Activated T-helper 2 cell treated with anti-CD3 and anti-CD28 coated beads, Interferon-gamma antibody, Interleukin-2, Interleukin-4, amounts not matched to agents 10 μg/mL and 5 μg/mL and 100 μg/mL, durations not matched to agents 14 hours and 24 hours and 36 hours (primary cell): ENCODE measurements at regions not wholly inside any gene's neighbourhood (a gene's known extent, or its start where the extent isn't known, plus 50 kb on each side); places are given as distances from the start of the nearest gene placed in this dataset.

Experiments used
- DNase-seq: peaks from one replicate; pipeline ENCODE4 v3.0.0; 2021; ENCODE audit warnings: low spot score
- H3K27ac Mint-ChIP-seq: one replicate; pipeline ENCODE4 v1.8.0; 2021; ENCODE audit warnings: mixed read lengths
- H3K27me3 Mint-ChIP-seq: one replicate; pipeline ENCODE4 v1.8.0; 2021; ENCODE audit warnings: low read depth, mixed read lengths
- H3K36me3 Mint-ChIP-seq: one replicate; pipeline ENCODE4 v1.8.0; 2021; ENCODE audit warnings: low read depth, mixed read lengths
- H3K4me1 Mint-ChIP-seq: one replicate; pipeline ENCODE4 v1.8.0; 2021; ENCODE audit warnings: low read depth, mixed read lengths
- H3K4me3 Mint-ChIP-seq: one replicate; pipeline ENCODE4 v1.8.0; 2021; ENCODE audit warnings: low read depth, mild to moderate bottlenecking, moderate library complexity, mixed read lengths
- H3K9me3 Mint-ChIP-seq: one replicate; pipeline ENCODE4 v1.8.0; 2021; ENCODE audit warnings: mixed read lengths
- intact Hi-C: fragments of 100-400 bp; cut with micrococcal nuclease; formaldehyde crosslinking; loops from one replicate; pipeline ENCODE4 v1.15.1; 2023

DNA sequence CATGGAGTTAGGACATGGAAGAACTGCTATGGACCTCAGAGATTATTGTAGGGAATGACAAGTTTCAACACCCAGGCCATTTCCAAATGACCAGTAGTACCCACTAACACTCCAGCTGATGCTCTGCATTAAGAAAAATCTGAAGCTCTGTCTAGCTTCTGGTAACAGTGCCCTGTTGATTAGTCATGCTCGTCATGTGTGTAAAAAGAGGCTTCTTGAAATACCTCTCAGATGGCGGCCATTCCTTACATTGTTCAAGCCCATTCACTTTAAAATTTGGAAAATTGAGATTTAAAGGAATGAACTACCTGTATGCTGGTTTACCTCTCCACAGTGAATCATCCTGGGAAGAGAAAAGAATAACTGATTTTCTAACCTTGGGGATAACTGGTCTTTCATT lies 527.9 kb upstream of the ARGLU1 start:
- Mint-ChIP-seq H3K27ac (no peak overlapping the region), H3K9me3 (peaks cover 3% of the 10 kb centered on the region), H3K4me1 (no peaks in the 10 kb centered on the region), H3K27me3 (no peaks in the 10 kb centered on the region), H3K4me3 (no peak overlapping the region), H3K36me3 (no peaks in the 10 kb centered on the region)
- DNase-seq, result no peak
- intact Hi-C loops, result no loop called here

GRCh38 chr13:107091861-107092260 lies 523.9 kb upstream of the ARGLU1 start:
- no peak overlapping the region for H3K27ac Mint-ChIP-seq
- no peaks in the 10 kb centered on the region for H3K4me1 Mint-ChIP-seq
- H3K4me3 Mint-ChIP-seq, result no peak overlapping the region
- no peak for DNase-seq
- intact Hi-C loops, result no loop called here
- no peaks in the 10 kb centered on the region for H3K27me3 Mint-ChIP-seq
- H3K36me3 Mint-ChIP-seq, result no peaks in the 10 kb centered on the region
- H3K9me3 Mint-ChIP-seq, result peaks cover 3% of the 10 kb centered on the region

- no peaks in the 10 kb centered on the region for H3K4me1 Mint-ChIP-seq
- no peaks in the 10 kb centered on the region for H3K27me3 Mint-ChIP-seq
- H3K4me3 Mint-ChIP-seq, result no peak overlapping the region
- no peak overlapping the region for H3K27ac Mint-ChIP-seq
- intact Hi-C loops, result no loop called here
- no peak for DNase-seq
- H3K9me3 Mint-ChIP-seq, result peaks cover 3% of the 10 kb centered on the region
- no peaks in the 10 kb centered on the region for H3K36me3 Mint-ChIP-seq
Measured at GRCh38 chr13:107091428-107091827, 523.5 kb upstream of the ARGLU1 start.

- no peak for DNase-seq
- H3K4me1 Mint-ChIP-seq, result no peaks in the 10 kb centered on the region
- H3K9me3 Mint-ChIP-seq, result peaks cover 3% of the 10 kb centered on the region
- no peak overlapping the region for H3K4me3 Mint-ChIP-seq
- H3K27me3 Mint-ChIP-seq, result no peaks in the 10 kb centered on the region
- intact Hi-C loops, result no loop called here
- no peaks in the 10 kb centered on the region for H3K36me3 Mint-ChIP-seq
- no peak overlapping the region for H3K27ac Mint-ChIP-seq
Measured at GRCh38 chr13:107088061-107088460, 520.1 kb upstream of the ARGLU1 start.

DNA sequence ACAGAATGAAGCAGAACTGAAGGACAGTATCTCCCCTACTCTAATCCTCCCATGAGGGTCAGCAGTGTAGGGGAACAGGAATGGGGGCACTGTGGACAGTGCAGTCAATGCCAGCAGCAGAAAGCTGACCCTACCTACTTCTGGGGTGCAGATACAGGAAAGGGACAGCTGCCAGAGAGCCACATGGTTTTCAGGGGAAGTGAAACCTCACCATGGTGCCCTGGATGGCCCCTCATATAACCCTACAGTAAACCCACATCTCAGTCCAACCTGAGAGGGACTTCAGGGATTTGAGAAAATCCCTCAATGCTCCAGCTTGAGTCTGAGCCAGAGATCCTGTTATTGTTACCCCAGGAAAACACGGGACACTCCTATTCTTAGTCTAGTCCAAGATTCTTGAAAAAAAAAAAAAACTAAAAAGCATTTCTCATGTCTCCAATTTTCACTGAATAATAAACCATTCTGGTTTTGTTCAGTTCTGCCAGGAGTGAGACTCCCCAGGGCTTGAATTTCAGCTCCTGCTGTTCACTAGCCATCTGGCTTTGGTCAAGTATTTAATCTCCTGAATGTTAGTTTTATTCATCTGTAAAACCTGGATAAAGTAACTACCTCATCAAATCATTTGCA lies 511.6 kb upstream of the ARGLU1 start:
- Mint-ChIP-seq H3K4me3 (no peak overlapping the region), H3K36me3 (no peaks in the 10 kb centered on the region), H3K27ac (no peak overlapping the region), H3K9me3 (peaks cover 23% of the 10 kb centered on the region), H3K27me3 (no peaks in the 10 kb centered on the region), H3K4me1 (no peaks in the 10 kb centered on the region)
- intact Hi-C loops, result no loop called here
- DNase-seq, result no peak

DNA sequence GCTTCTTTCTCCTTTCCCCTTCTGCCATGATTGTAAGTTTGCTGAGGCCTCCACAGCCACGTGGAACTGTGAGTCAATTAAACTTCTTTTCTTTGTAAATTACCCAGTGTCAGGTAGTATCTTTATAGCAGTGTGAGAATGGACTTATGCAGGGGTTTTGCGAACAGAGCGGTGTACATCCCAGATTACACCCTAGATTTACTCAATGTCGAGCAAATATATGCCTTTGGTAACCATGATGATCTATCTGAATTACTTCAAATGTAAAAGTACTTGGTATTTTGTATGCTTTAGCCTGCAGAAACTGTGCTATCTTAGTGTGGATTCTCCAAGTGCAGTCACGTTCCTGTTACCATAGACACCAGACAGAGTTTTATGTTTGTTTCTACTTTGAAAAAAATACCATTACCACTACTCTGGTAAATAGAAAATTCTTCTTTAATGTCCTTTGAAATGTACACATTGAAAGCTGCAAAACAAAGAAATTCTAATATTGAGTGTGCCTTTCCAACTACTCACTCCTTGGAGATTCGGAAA lies 510.4 kb upstream of the ARGLU1 start:
- Mint-ChIP-seq H3K36me3 (no peaks in the 10 kb centered on the region), H3K4me1 (no peaks in the 10 kb centered on the region), H3K27ac (no peak overlapping the region), H3K27me3 (no peaks in the 10 kb centered on the region), H3K4me3 (no peak overlapping the region), H3K9me3 (peaks cover 26% of the 10 kb centered on the region)
- DNase-seq, result no peak
- intact Hi-C loops, result no loop called here

- H3K27ac Mint-ChIP-seq, result no peak overlapping the region
- no peaks in the 10 kb centered on the region for H3K36me3 Mint-ChIP-seq
- no peak overlapping the region for H3K4me3 Mint-ChIP-seq
- no peaks in the 10 kb centered on the region for H3K4me1 Mint-ChIP-seq
- no peaks in the 10 kb centered on the region for H3K27me3 Mint-ChIP-seq
- DNase-seq, result no peak
- H3K9me3 Mint-ChIP-seq, result peaks cover 24% of the 10 kb centered on the region
- intact Hi-C loops, result no loop called here
Measured at GRCh38 chr13:107076801-107077200, 508.9 kb upstream of the ARGLU1 start.

DNA sequence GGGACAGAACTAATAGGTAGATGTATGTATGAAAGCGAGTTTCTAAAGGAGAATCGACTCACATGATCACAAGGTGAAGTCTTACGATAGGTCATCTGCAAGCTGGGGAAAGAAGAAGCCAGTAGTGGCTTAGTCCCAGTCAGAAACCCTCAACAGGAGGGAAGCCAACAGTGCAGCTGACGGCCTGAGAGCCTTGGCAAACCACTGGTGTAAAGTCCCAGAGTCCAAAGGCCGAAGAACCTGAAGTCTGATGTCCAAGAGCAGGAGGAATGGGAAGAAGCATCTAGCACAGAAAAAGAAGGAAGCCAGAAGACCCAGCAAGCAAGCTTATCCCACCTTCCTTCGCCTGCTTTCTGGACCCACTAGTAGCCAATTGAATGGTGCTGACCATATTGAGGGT lies 507.6 kb upstream of the ARGLU1 start:
- peaks cover 21% of the 10 kb centered on the region for H3K9me3 Mint-ChIP-seq
- no peaks in the 10 kb centered on the region for H3K4me1 Mint-ChIP-seq
- H3K27me3 Mint-ChIP-seq, result no peaks in the 10 kb centered on the region
- DNase-seq, result no peak
- no peaks in the 10 kb centered on the region for H3K36me3 Mint-ChIP-seq
- H3K27ac Mint-ChIP-seq, result no peak overlapping the region
- H3K4me3 Mint-ChIP-seq, result no peak overlapping the region
- intact Hi-C loops, result no loop called here

GRCh38 chr13:107070792-107071191 lies 502.9 kb upstream of the ARGLU1 start:
- intact Hi-C loops, result no loop called here
- H3K9me3 Mint-ChIP-seq, result peaks cover 11% of the 10 kb centered on the region
- DNase-seq, result no peak
- no peaks in the 10 kb centered on the region for H3K27me3 Mint-ChIP-seq
- H3K27ac Mint-ChIP-seq, result no peak overlapping the region
- no peaks in the 10 kb centered on the region for H3K36me3 Mint-ChIP-seq
- H3K4me1 Mint-ChIP-seq, result no peaks in the 10 kb centered on the region
- H3K4me3 Mint-ChIP-seq, result no peak overlapping the region

DNA sequence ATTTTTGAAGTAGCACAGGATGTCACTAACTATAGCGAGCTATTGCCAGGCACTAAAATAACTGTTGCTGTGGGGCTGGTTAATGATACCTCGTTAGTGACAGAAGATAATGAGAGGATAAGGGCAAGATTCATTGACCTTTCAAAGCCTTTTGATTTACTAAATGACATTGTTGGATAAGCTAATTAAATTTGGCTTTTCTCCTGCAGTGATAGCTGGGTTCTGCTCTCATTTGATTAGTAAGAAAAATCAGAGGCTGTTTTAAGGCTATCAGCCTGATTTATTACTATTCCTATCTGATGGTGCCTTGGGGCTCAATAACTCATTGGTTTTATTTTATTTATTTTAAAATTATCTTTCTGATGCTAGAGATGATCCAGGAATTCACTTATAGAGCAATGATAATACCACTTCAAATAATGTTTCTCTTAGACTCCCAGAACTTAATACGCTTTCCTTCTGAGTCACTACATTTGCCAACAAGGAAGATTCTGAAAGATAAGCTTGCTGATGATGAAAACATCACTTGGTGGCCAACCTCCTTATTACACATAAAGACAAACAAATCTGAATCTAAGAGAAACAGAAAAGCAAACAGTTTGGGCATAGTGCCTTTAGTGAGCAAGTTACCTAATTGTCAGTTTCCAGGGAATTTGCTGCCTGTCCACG lies 501.3 kb upstream of the ARGLU1 start:
- intact Hi-C loops, result no loop called here
- Mint-ChIP-seq H3K4me3 (no peak overlapping the region), H3K36me3 (no peaks in the 10 kb centered on the region), H3K4me1 (no peaks in the 10 kb centered on the region), H3K27me3 (no peaks in the 10 kb centered on the region), H3K9me3 (no peaks in the 10 kb centered on the region), H3K27ac (no peak overlapping the region)
- no peak for DNase-seq

- Mint-ChIP-seq H3K27me3 (no peaks in the 10 kb centered on the region), H3K36me3 (no peaks in the 10 kb centered on the region), H3K9me3 (peaks cover 3% of the 10 kb centered on the region), H3K27ac (no peak overlapping the region), H3K4me3 (no peak overlapping the region), H3K4me1 (no peaks in the 10 kb centered on the region)
- DNase-seq, result no peak
- intact Hi-C loops, result no loop called here
Measured at GRCh38 chr13:107067381-107067780, 499.4 kb upstream of the ARGLU1 start.

GRCh38 chr13:107066355-107066754 lies 498.4 kb upstream of the ARGLU1 start:
- Mint-ChIP-seq H3K27ac (no peak overlapping the region), H3K4me1 (no peaks in the 10 kb centered on the region), H3K9me3 (peaks cover 4% of the 10 kb centered on the region), H3K36me3 (no peaks in the 10 kb centered on the region), H3K27me3 (no peaks in the 10 kb centered on the region), H3K4me3 (no peak overlapping the region)
- intact Hi-C loops, result no loop called here
- no peak for DNase-seq

- intact Hi-C loops, result no loop called here
- H3K4me3 Mint-ChIP-seq, result no peak overlapping the region
- peaks cover 8% of the 10 kb centered on the region for H3K9me3 Mint-ChIP-seq
- no peaks in the 10 kb centered on the region for H3K36me3 Mint-ChIP-seq
- H3K27ac Mint-ChIP-seq, result no peak overlapping the region
- H3K4me1 Mint-ChIP-seq, result no peaks in the 10 kb centered on the region
- no peak for DNase-seq
- no peaks in the 10 kb centered on the region for H3K27me3 Mint-ChIP-seq
Measured at GRCh38 chr13:107065036-107065435, 497.1 kb upstream of the ARGLU1 start.
